OCI-LY1 (cell line): ENCODE measurements at regions not wholly inside any gene's neighbourhood (a gene's known extent, or its start where the extent isn't known, plus 50 kb on each side); places are given as distances from the start of the nearest gene placed in this dataset.

Source experiments
- H2AFZ ChIP-seq: fragments of 200-600 bp; sonication (generic), shearing (Covaris generic); 2 replicates; pipeline ENCODE4 v1.6.0; 2014; ENCODE audit warnings: antibody characterized with exemption, mild to moderate bottlenecking, low read length
- H3F3A ChIP-seq: fragments of 200-600 bp; sonication (generic), shearing (Covaris generic); 2 replicates; pipeline ENCODE4 v1.6.0; 2014; ENCODE audit warnings: mild to moderate bottlenecking, antibody characterized with exemption, low read length, moderate library complexity; ENCODE audit not compliant: insufficient read depth
- H3K27ac ChIP-seq: fragments of 200-600 bp; sonication (generic); 2 replicates; pipeline ENCODE4 v1.5.1; 2014; ENCODE audit warnings: low read length, mixed run types, mild to moderate bottlenecking, low read depth; ENCODE audit not compliant: poor library complexity, severe bottlenecking
- H3K27me3 ChIP-seq: fragments of 200-600 bp; sonication (generic); 2 replicates; pipeline ENCODE4 v1.6.0; 2014; ENCODE audit warnings: antibody characterized with exemption, mild to moderate bottlenecking, low read length, moderate library complexity; ENCODE audit not compliant: insufficient read depth
- H3K36me3 ChIP-seq: fragments of 200-600 bp; sonication (generic); 2 replicates; pipeline ENCODE4 v1.6.1; 2014; ENCODE audit warnings: mild to moderate bottlenecking, antibody characterized with exemption, low read length, moderate library complexity, mixed read lengths; ENCODE audit not compliant: insufficient read depth
- H3K4me1 ChIP-seq: fragments of 200-600 bp; sonication (generic); 2 replicates; pipeline ENCODE4 v1.5.1; 2014; ENCODE audit warnings: mild to moderate bottlenecking, low read length, moderate library complexity; ENCODE audit not compliant: insufficient read depth, severe bottlenecking
- H3K4me2 ChIP-seq: fragments of 200-600 bp; sonication (generic), shearing (Covaris generic); 2 replicates; pipeline ENCODE4 v1.6.1; 2014; ENCODE audit warnings: low read length
- H3K4me3 ChIP-seq: fragments of 200-600 bp; sonication (generic); 2 replicates; pipeline ENCODE4 v1.5.1; 2014; ENCODE audit warnings: low read length, low read depth, mild to moderate bottlenecking, mixed read lengths; ENCODE audit not compliant: poor library complexity, severe bottlenecking
- H3K79me2 ChIP-seq: fragments of 200-600 bp; shearing (Covaris generic); 2 replicates; pipeline ENCODE4 v1.6.1; 2016; ENCODE audit warnings: mixed run types, low read length, mixed read lengths; ENCODE audit not compliant: insufficient read depth
- H3K9ac ChIP-seq: fragments of 200-600 bp; sonication (generic), shearing (Covaris generic); 2 replicates; pipeline ENCODE4 v1.6.1; 2014; ENCODE audit warnings: mild to moderate bottlenecking, low read length, mixed read lengths
- H3K9me2 ChIP-seq: fragments of 200-600 bp; sonication (generic), shearing (Covaris generic); 2 replicates; pipeline ENCODE4 v1.6.1; 2014; ENCODE audit warnings: low read depth, mild to moderate bottlenecking, low read length, mixed read lengths
- H3K9me3 ChIP-seq: fragments of 200-600 bp; shearing (Covaris generic); 2 replicates; pipeline ENCODE4 v1.6.1; 2014; ENCODE audit warnings: low read length, mixed read lengths
- H4K20me1 ChIP-seq: fragments of 200-600 bp; sonication (generic), shearing (Covaris generic); 2 replicates; pipeline ENCODE4 v1.6.0; 2016; ENCODE audit warnings: mild to moderate bottlenecking, low read length; ENCODE audit not compliant: insufficient read depth
- EZH2 ChIP-seq: fragments of 200-600 bp; sonication (generic), shearing (Covaris generic); IDR thresholded peaks from 2 replicates; pipeline ENCODE4 v1.8.0; 2017; ENCODE audit warnings: borderline replicate concordance, mixed run types, mild to moderate bottlenecking, antibody characterized with exemption, low read length, moderate library complexity, mixed read lengths
- TF ChIP-seq, protein P1 (sequence below): fragments of 200-600 bp; sonication (generic), shearing (Covaris generic); IDR thresholded peaks from 2 replicates; pipeline ENCODE4 v1.5.1; 2017; ENCODE audit warnings: mild to moderate bottlenecking, antibody characterized with exemption, low read length, moderate library complexity, mixed read lengths

DNA sequence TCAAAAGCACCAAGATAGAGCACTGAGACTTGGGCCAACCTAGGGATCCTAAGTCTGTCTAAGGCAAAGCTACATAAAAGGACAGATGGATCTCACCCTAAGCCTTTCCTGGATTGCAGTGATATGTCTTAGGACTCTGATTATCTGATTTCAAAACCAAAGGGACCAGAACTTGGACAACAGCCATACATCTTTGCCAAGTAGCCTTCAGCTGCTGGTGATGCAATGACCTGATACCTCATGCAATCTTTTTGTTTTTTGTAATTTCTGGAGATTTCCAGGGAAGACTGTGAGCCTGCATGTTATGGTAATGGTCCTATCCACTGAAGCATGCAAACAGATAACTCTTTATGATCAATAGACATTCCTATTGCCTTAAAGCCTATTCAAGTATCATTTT is 230.4 kb upstream of the MTNR1B start:
- TF ChIP-seq, protein P1, sequence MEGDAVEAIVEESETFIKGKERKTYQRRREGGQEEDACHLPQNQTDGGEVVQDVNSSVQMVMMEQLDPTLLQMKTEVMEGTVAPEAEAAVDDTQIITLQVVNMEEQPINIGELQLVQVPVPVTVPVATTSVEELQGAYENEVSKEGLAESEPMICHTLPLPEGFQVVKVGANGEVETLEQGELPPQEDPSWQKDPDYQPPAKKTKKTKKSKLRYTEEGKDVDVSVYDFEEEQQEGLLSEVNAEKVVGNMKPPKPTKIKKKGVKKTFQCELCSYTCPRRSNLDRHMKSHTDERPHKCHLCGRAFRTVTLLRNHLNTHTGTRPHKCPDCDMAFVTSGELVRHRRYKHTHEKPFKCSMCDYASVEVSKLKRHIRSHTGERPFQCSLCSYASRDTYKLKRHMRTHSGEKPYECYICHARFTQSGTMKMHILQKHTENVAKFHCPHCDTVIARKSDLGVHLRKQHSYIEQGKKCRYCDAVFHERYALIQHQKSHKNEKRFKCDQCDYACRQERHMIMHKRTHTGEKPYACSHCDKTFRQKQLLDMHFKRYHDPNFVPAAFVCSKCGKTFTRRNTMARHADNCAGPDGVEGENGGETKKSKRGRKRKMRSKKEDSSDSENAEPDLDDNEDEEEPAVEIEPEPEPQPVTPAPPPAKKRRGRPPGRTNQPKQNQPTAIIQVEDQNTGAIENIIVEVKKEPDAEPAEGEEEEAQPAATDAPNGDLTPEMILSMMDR, result no peak
- TF ChIP-seq EZH2, result no peak
- Histone ChIP-seq H3K4me1 (no peaks in the 10 kb centered on the region), H3K4me2 (no peak overlapping the region), H3K27me3 (no peaks in the 10 kb centered on the region), H3K9ac (no peak overlapping the region), H3K27ac (no peak overlapping the region), H3K79me2 (no peaks in the 10 kb centered on the region), H3F3A (no peaks in the 10 kb centered on the region), H2AFZ (no peak overlapping the region), H3K4me3 (no peak overlapping the region), H4K20me1 (no peaks in the 10 kb centered on the region), H3K9me2 (no peaks in the 10 kb centered on the region), H3K9me3 (no peaks in the 10 kb centered on the region), H3K36me3 (no peaks in the 10 kb centered on the region)

DNA sequence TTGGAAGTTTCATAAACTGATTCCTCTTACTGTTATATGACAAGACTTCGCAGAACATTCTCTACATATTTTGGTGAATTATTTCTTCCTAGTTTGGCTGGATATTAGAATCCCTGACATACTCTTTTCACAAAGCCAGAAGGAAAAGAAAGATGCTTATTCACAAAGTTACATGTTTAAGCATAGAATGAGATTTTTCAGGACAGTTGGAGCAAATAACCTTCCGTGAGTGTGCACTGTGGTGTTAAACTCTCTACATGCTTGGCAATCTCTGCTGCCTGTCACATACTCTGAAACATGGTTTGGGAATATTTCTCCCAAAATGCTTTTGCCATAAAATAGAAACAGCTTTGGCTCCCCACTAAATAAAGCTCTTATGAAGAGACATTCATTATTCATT is 230.0 kb upstream of the MTNR1B start:
- Histone ChIP-seq H3K9me3 (no peaks in the 10 kb centered on the region), H3K79me2 (no peaks in the 10 kb centered on the region), H2AFZ (no peak overlapping the region), H3K9me2 (no peaks in the 10 kb centered on the region), H3K36me3 (no peaks in the 10 kb centered on the region), H3K27me3 (no peaks in the 10 kb centered on the region), H3K27ac (no peak overlapping the region), H3K4me3 (no peak overlapping the region), H3K4me2 (no peak overlapping the region), H4K20me1 (no peaks in the 10 kb centered on the region), H3F3A (no peaks in the 10 kb centered on the region), H3K4me1 (no peaks in the 10 kb centered on the region), H3K9ac (no peak overlapping the region)
- TF ChIP-seq, protein P1, result no peak
- TF ChIP-seq EZH2, result no peak

DNA sequence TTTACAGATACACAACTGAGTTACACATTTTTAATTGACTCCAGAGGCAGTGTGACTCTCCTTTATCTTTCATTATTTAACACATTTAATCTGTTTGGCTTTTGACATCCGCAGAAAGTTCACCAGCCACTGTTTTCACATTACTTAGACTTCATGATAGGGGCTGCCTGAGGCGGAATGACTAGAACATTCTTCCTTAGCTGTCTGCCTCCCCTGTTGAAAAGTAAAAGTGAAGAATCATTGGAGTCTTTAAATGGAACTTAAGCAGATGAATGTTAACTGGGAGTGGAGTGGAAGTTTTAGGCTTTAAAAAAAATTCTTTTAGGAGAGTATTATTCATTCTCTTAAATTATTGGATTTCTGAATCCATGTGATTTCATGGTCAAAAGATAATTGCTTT is 229.2 kb upstream of the MTNR1B start:
- no peaks in the 10 kb centered on the region for H4K20me1 ChIP-seq
- H3K27me3 ChIP-seq, result no peaks in the 10 kb centered on the region
- H3K4me1 ChIP-seq, result no peaks in the 10 kb centered on the region
- no peak overlapping the region for H3K4me2 ChIP-seq
- H3K9me3 ChIP-seq, result no peaks in the 10 kb centered on the region
- no peaks in the 10 kb centered on the region for H3K79me2 ChIP-seq
- H3K4me3 ChIP-seq, result no peak overlapping the region
- H3K9me2 ChIP-seq, result no peaks in the 10 kb centered on the region
- no peak overlapping the region for H3K9ac ChIP-seq
- TF ChIP-seq, protein P1, result no peak
- no peak for TF ChIP-seq EZH2
- no peak overlapping the region for H3K27ac ChIP-seq
- no peaks in the 10 kb centered on the region for H3K36me3 ChIP-seq
- H3F3A ChIP-seq, result no peaks in the 10 kb centered on the region
- H2AFZ ChIP-seq, result no peak overlapping the region
